ENCODE measurements at regions not wholly inside any gene's neighbourhood (a gene's known extent, or its start where the extent isn't known, plus 50 kb on each side); places are given as distances from the start of the nearest gene placed in this dataset.

GRCh38 chr9:108015690-108016089 lies 526.1 kb upstream of the KLF4 start:
- no peak for DNase-seq

DNA sequence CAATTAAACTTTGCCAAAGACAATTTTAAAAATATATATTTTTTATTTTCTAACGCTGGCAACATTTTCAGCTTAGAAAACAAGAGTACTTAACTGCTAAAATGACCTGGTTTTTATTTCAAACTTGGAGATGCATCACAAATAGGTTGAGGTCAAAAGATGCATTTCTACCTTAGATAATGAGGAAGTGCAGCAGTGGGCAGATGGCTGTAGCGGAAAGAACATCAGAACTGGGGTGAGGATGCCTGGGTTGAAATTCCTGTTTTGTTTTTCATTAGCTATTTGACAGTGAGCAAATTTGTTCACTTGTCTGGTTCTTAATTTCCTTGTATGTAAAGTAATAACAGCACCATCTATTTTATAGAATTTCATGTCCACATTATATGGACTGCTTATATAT lies 524.8 kb upstream of the KLF4 start:
- DNase-seq = no peak

DNA sequence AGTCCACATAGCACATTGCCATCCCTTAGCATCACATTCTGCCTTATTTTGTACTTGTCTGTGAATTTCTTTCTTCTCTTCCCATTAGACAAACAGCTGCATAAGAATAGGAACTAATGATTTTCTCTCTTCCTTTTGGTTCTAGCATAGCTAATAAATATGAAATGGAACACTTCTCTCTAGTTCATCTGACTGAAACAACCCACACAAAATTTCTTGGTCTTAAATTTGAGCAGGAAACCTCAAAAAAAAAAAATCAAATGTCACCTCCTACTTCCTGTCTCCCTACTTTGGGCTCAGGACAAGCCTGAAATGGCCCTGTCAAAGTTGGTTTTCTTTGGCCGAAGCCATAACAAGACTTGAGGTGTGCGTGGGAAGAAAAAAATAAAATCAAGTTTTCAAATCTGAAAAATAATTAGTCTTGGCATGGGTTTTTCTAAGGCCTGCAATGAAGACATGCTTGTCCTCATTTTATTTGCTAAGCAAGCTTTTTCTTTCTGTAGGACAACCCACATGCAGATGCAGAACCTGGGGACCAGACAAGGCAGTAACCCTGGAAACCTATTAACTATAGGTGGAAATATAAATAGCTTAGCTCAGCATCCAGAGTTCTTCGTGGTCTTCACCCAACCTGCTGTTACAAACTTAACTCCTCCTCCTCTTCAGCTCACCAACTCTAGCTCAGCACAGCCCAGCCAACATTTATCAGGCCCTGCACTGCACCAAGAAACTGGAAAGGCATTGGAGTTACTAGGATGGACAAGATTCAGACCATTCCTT lies 523.5 kb upstream of the KLF4 start:
- no peak for DNase-seq

DNA sequence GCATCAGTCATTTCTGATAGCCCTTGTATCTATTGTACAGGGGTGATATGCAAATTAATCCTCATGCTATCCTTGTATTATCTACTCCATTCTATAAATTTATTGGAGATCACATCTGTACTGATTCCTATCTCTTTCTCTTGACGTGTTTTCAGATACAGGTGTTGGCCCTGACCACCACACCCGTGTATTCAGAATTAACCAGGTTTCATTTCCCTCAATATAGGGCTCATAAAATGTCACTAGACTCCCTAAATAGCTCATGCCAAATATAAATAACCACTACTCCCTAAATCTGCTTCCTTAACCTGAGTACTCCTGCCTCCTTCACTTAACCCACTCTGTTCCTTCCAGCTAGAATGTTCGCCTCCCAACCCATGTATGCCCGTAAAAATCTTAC lies 522.8 kb upstream of the KLF4 start:
- DNase-seq = no peak

DNA sequence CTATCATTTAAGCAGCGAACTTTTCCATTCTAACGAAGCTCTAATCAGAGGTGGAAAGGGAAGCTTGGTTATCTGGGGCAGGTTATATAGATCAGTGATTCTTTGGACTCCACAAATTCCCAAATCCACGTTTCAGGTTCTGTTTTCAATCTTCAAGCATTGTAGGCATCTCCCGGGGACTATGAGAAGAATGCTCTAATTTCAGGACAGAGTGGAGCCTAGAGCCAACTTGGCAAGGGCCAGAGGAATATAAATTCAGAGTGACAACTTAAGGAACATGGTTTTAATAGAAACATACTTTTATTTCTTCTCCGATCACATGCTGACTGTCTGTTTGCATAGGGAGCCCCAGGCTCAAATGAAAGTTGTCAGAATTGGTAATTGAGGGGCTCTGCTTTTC lies 514.0 kb upstream of the KLF4 start:
- peak; percentile 10 for DNase-seq

- peak; percentile 32 for DNase-seq
Measured at GRCh38 chr9:108002371-108002956, 512.9 kb upstream of the KLF4 start.

- DNase-seq = no peak
Measured at GRCh38 chr9:108001237-108001636, 511.7 kb upstream of the KLF4 start.

GRCh38 chr9:107999890-108000289 lies 510.3 kb upstream of the KLF4 start:
- no peak for DNase-seq

DNA sequence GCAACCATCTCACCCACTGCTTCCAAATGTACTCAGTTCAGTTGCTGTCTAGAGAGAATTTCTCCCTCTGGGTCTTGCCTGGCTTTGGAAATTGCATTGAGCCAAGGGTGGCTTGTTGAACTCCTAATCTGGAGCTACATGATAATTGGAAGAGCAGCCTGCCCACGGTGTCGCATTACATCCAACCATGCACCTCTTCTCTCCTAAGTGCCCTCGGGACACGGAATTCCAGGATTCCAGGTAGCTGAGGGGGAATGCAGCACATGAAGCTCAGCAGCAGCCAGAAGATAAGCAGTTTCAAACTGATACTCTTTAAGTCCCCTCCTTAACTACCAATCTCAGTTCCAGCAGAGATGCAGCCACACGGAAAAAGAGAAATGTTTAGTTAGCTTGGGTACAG lies 509.4 kb upstream of the KLF4 start:
- DNase-seq = no peak

GRCh38 chr9:107994648-107995047 lies 505.1 kb upstream of the KLF4 start:
- no peak for DNase-seq

- no peak for DNase-seq
Measured at GRCh38 chr9:107992271-107992670, 502.7 kb upstream of the KLF4 start.

DNA sequence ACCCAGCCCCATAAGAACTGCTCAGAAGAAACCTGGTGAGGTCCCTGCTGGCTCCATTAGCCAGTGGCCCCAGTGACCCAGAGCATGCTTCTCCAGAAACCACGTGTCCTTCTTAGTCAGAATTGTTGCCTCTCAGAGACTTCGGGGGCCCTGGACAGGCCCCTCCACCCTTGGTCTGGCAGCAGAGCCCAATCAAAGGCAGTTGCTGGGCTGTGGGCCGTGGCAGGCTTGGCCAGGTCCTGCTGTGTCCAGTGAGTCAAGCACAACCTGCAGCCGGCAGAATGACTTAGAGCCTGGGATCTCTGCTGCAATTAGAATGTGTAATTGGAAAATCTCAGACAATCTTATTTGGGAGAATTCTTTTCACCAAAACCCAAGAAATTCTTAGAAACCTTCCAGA lies 502.0 kb upstream of the KLF4 start:
- DNase-seq = no peak

GRCh38 chr9:107989544-107989943 lies 500.0 kb upstream of the KLF4 start:
- no peak for DNase-seq

DNA sequence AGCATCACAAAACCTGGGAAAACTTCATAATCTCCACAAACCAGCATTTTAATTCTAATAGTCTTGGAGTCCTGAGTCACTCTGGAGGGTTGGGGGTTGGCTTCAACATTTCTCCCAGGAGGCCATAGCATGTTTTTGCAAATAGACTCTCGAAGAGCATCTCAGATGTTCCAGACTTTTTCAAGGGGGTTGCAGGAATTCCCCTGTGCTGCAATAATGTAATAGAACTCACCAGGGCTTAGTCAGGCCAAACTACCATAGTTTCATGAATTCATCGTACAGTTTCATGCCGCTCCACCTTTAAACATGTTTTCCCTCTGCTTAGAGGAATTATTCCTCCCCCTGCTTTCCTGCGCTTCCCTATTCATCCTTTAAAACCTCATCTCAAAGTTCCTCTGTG lies 499.5 kb upstream of the KLF4 start:
- DNase-seq = no peak

GRCh38 chr9:107984956-107985355 lies 495.4 kb upstream of the KLF4 start:
- no peak for DNase-seq

DNA sequence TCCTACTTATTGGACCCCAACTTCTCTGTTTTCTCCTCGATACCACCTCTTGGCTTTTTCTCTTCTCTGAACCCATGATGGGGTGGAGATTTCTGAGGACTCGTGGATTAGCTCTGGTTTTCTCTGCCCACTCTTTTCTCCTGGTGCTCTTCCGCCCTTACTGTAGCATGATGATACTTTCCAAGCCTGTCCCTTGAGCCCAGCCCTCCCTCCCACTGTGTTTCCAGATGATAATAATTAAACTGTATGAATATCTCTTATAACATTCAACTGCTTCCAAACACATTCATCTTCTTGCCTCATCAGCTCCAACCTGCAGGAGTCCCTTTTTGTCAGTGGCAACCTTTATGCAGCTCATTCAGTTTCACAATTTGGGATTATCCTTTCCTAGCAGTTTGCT lies 494.2 kb upstream of the KLF4 start:
- no peak for DNase-seq

DNA sequence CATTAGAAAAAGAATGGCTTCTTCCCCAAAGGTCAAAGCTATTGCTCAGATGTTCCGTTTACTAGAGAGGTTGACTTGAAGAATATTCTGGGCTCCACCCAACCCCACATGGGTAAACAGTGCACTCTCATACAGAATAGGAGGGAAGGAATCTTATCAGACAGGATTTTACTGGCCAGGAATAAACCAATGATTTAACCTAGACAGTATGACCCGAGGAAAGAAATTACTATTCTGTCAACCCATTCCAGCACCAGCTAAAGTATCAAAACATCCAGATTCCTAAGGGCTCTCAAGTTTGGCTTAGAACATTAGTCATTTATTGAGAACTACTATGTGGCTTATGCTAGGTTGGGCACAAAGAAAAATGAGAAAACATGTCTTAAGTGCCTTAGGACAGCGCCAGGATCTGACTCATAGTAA lies 493.6 kb upstream of the KLF4 start:
- no peak for DNase-seq

GRCh38 chr9:107982745-107983144 lies 493.2 kb upstream of the KLF4 start:
- DNase-seq = no peak

GRCh38 chr9:107982001-107982400 lies 492.4 kb upstream of the KLF4 start:
- DNase-seq = no peak

DNA sequence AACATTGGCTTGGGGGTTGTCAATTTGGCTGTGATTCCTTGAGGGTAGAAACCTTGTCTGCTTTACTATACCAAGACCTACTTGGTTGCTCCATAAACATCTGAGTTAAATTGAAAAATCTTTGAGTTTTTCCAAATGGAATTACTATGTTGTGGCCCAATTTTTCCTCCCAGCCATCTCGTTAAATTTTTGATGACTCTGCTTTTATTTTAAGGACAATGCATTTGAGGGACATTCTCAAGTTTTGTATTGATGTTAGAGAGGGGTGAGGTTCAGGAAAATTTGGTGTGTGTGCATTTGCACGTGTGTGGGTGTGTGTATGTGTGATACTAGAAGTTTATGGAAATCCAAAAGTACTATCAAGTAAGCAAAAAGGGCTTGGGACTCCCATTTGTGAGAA lies 491.4 kb upstream of the KLF4 start:
- no peak for DNase-seq

GRCh38 chr9:107976767-107977166 lies 487.2 kb upstream of the KLF4 start:
- DNase-seq = no peak

GRCh38 chr9:107975426-107976010 lies 485.9 kb upstream of the KLF4 start:
- no peak for DNase-seq

- DNase-seq = no peak
Measured at GRCh38 chr9:107973451-107973850, 483.9 kb upstream of the KLF4 start.

GRCh38 chr9:107972346-107972745 lies 482.8 kb upstream of the KLF4 start:
- no peak for DNase-seq

- DNase-seq = no peak
Measured at GRCh38 chr9:107971241-107971640, 481.7 kb upstream of the KLF4 start.

Measured in eye (tissue), 1 donor.